HepG2 (cell line): ENCODE measurements at regions not wholly inside any gene's neighbourhood (a gene's known extent, or its start where the extent isn't known, plus 50 kb on each side); places are given as distances from the start of the nearest gene placed in this dataset.

Experiments
- ATAC-seq: fragments of 200-7000 bp; cut with Tn5 transposase; 3 replicates; pipeline ENCODE4 v1.9.1; 2020; ENCODE audit warnings: mild to moderate bottlenecking, moderate library complexity
- BruUV-seq: library from RNA; stranded (reverse); fragments of 400-500 nt; replicated peaks from 2 replicates; lab custom pipeline; 2021; lab: Mats Ljungman, UMichigan
- CTCF ChIA-PET: fragments of 300-600 bp; formaldehyde crosslinking; extraction: SDS; loops from one replicate; lab custom pipeline; 2021; ENCODE audit warnings: low total read pairs, inconsistent platforms, low intra/inter-chr PET ratio; lab: Yijun Ruan, JAX
- POLR2A ChIA-PET: fragments of 350-600 bp; sonication (Branson Sonifier 250); formaldehyde crosslinking; loops from one replicate; lab custom pipeline; 2020; ENCODE audit warnings: antibody characterized with exemption, inconsistent platforms; lab: Yijun Ruan, JAX
- DNase-seq: peaks from one replicate; pipeline ENCODE4 v3.0.0-alpha.2; 2015; ENCODE audit warnings: low spot score
- FAIRE-seq: peaks from 3 replicates; lab custom pipeline; 2011; peaks lifted over from hg19 to GRCh38; lab: Jason Lieb, UNC
- H2AFZ ChIP-seq: one replicate; pipeline ENCODE4 v1.6.1; 2011; ENCODE audit warnings: low read length, inconsistent platforms
- H3K27ac ChIP-seq: fragments of 300-600 bp; 3 replicates; pipeline ENCODE4 v1.8.0; 2011; ENCODE audit warnings: mixed run types, mild to moderate bottlenecking, mixed read lengths, low read length, inconsistent platforms; ENCODE audit not compliant: insufficient read depth; ENCODE audit errors: extremely low read length
- H3K27me3 ChIP-seq, 2 experiments: fragments of 200-600 bp in 1 of 2; 2 replicates in 1 of 2; 3 replicates in 1 of 2; pipeline versions ENCODE4 v1.6.0 to v1.8.0; 2011; ENCODE audit warnings: low read length in 2 of 2, mild to moderate bottlenecking in 2 of 2, moderate library complexity in 2 of 2, inconsistent platforms in 1 of 2; ENCODE audit not compliant: insufficient read depth in 2 of 2, control insufficient read depth in 1 of 2
- H3K36me3 ChIP-seq, 2 experiments: fragments of 200-600 bp in 1 of 2; replicated peaks in 1 of 2; 2 replicates in 1 of 2; 3 replicates in 1 of 2; pipeline versions ENCODE4 v1.5.1 to v1.8.0; 2011; ENCODE audit warnings: low read length in 2 of 2, inconsistent platforms in 1 of 2; ENCODE audit not compliant: insufficient read depth in 2 of 2, control insufficient read depth in 1 of 2
- H3K4me1 ChIP-seq: 2 replicates; pipeline ENCODE4 v1.5.1; 2012; ENCODE audit warnings: low read length, inconsistent platforms; ENCODE audit not compliant: insufficient read depth
- H3K4me2 ChIP-seq: 2 replicates; pipeline ENCODE4 v1.6.0; 2011; ENCODE audit warnings: low read depth, low read length, inconsistent platforms
- H3K4me3 ChIP-seq, 3 experiments: fragments of 200-600 bp in 1 of 3; sonication (generic), shearing (Covaris generic) in 1 of 3; replicated peaks in 1 of 3; 2 replicates each; pipeline ENCODE4 v1.5.1; 2011 to 2016; ENCODE audit warnings: low read length in 3 of 3, inconsistent platforms in 2 of 3, low read depth in 2 of 3, mild to moderate bottlenecking in 2 of 3, control low read depth in 1 of 3, mixed read lengths in 1 of 3; ENCODE audit not compliant: insufficient read depth in 1 of 3
- H3K79me2 ChIP-seq: one replicate; pipeline ENCODE4 v1.6.1; 2011; ENCODE audit warnings: low read length, inconsistent platforms; ENCODE audit not compliant: insufficient read depth
- H3K9ac ChIP-seq: 2 replicates; pipeline ENCODE4 v1.6.0; 2011; ENCODE audit warnings: mild to moderate bottlenecking, low read depth, low read length, inconsistent platforms; ENCODE audit not compliant: insufficient read depth
- H3K9me3 ChIP-seq: 2 replicates; pipeline ENCODE4 v1.5.1; 2012; ENCODE audit warnings: mild to moderate bottlenecking, low read length
- H4K20me1 ChIP-seq: 2 replicates; pipeline ENCODE4 v1.6.0; 2011; ENCODE audit warnings: inconsistent platforms, mild to moderate bottlenecking, low read length, moderate library complexity; ENCODE audit not compliant: insufficient read depth
- ARID2 ChIP-seq: sonication (generic); formaldehyde crosslinking; IDR thresholded peaks from 2 replicates; pipeline ENCODE4 v1.8.1; 2022; ENCODE audit warnings: mild to moderate bottlenecking, missing genetic modification reagents, borderline replicate concordance
- BCL6 ChIP-seq: IDR thresholded peaks from 2 replicates; pipeline ENCODE4 v1.6.1; 2016; ENCODE audit warnings: missing genetic modification reagents, missing compliant biosample characterization
- CREB1 ChIP-seq, 2 experiments: fragments of 450-650 bp in 1 of 2; IDR thresholded peaks; 2 replicates each; pipeline ENCODE4 v1.6.1; 2016 to 2017; ENCODE audit warnings: control low read depth in 1 of 2, mild to moderate bottlenecking in 1 of 2, missing compliant biosample characterization in 1 of 2, missing genetic modification characterization in 1 of 2
- EEA1 ChIP-seq: sonication (generic); formaldehyde crosslinking; IDR thresholded peaks from 2 replicates; pipeline ENCODE4 v1.5.1; 2020; ENCODE audit warnings: mild to moderate bottlenecking, missing genetic modification reagents, borderline replicate concordance
- FOXM1 ChIP-seq: sonication (generic); formaldehyde crosslinking; IDR thresholded peaks from 2 replicates; pipeline ENCODE4 v1.5.0; 2020; ENCODE audit warnings: missing genetic modification reagents
- SCMH1 ChIP-seq: sonication (generic); formaldehyde crosslinking; IDR thresholded peaks from 2 replicates; pipeline ENCODE4 v1.9.0; 2021; ENCODE audit warnings: missing genetic modification reagents, mild to moderate bottlenecking, borderline replicate concordance
- ZNF570 ChIP-seq: sonication (generic); formaldehyde crosslinking; IDR thresholded peaks from 2 replicates; pipeline ENCODE4 v1.4.0; 2020; ENCODE audit warnings: mild to moderate bottlenecking, missing genetic modification reagents, borderline replicate concordance
- WGBS: methylation state at CpG from one replicate; pipeline ENCODE4 v1.1.6; 2017; ENCODE audit warnings: low lambda C conversion rate; 5-methylcytosine and 5-hydroxymethylcytosine counted together
- in situ Hi-C: cut with HindIII; loops from 2 replicates; pipeline ENCODE4 v1.10.0; 2017; ENCODE audit warnings: low pct_unique_long_range_greater_than_20kb; ENCODE audit not compliant: extremely low pct_ligation_motif_present
- intact Hi-C: fragments of 100-400 bp; cut with micrococcal nuclease; formaldehyde crosslinking; loops from one replicate; pipeline ENCODE4 v1.10.0; 2022; ENCODE audit not compliant: unreplicated experiment
- TF ChIP-seq, protein P1 (sequence below): IDR thresholded peaks from 2 replicates; pipeline ENCODE4 v1.6.1; 2012; ENCODE audit warnings: low read length, improper control_type of control experiment

DNA sequence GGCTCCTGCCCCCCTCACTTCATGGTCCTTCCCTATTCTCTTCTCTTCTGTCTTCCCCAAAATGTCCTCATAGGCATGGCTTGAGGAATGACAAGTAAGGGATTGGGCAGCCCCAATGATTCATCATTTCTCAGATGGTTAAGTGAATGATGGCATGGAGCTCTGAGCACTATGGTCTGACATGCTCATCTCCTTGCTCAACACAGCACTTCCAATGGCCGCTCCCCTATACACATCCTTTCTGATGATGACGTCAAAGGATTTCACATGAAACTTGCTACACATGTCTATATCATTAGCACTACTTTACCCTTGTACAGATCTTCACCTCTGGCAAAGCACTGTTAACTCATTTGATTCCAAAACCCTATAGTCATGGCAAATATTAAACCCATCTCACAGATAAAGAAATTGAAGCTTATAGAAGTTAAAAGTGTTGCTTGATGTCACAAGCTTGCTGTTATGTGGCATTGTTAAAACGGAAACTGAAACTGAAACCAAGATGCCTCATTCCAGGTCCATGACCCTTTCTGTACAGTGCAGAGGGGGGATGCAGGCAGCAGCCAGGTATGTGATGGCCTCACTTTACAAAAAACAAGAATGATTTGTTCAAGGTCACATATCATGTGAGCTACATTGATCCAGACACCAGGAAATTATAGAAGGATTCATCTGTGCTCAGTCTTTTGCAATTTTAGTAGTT is 90.0 kb upstream of the PLXNA4 start:
- DNase-seq (no peak), FAIRE-seq (no peak), ATAC-seq (no peak)
- Histone ChIP-seq H3K79me2 (no peaks in the 10 kb centered on the region), H3K27ac (no peak overlapping the region), H3K4me1 (no peaks in the 10 kb centered on the region), H2AFZ (no peak overlapping the region), H3K4me3 (no peak overlapping the region), H4K20me1 (no peaks in the 10 kb centered on the region), H3K4me2 (peak overlapping the region; percentile 9; the same call in 1 of the 2 replicates), H3K27me3 (no peaks in the 10 kb centered on the region), H3K9ac (no peak overlapping the region), H3K36me3 (no peaks in the 10 kb centered on the region), H3K9me3 (no peaks in the 10 kb centered on the region)
- BruUV-seq = no TSS peak
- in situ Hi-C loops = no loop called here
- WGBS = 8% methylated on average over 3 of the region's 3 CpGs
- intact Hi-C loops = no loop called here
- TF ChIP-seq, protein P1, sequence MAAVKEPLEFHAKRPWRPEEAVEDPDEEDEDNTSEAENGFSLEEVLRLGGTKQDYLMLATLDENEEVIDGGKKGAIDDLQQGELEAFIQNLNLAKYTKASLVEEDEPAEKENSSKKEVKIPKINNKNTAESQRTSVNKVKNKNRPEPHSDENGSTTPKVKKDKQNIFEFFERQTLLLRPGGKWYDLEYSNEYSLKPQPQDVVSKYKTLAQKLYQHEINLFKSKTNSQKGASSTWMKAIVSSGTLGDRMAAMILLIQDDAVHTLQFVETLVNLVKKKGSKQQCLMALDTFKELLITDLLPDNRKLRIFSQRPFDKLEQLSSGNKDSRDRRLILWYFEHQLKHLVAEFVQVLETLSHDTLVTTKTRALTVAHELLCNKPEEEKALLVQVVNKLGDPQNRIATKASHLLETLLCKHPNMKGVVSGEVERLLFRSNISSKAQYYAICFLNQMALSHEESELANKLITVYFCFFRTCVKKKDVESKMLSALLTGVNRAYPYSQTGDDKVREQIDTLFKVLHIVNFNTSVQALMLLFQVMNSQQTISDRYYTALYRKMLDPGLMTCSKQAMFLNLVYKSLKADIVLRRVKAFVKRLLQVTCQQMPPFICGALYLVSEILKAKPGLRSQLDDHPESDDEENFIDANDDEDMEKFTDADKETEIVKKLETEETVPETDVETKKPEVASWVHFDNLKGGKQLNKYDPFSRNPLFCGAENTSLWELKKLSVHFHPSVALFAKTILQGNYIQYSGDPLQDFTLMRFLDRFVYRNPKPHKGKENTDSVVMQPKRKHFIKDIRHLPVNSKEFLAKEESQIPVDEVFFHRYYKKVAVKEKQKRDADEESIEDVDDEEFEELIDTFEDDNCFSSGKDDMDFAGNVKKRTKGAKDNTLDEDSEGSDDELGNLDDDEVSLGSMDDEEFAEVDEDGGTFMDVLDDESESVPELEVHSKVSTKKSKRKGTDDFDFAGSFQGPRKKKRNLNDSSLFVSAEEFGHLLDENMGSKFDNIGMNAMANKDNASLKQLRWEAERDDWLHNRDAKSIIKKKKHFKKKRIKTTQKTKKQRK = no peak
- TF ChIP-seq CREB1 (IDR thresholded peaks at IDR 0.05) (peak; percentile 81), CREB1 (CRISPR knock-in tag; IDR thresholded peaks at IDR 0.05) (no peak), ZNF570 (CRISPR knock-in tag) (no peak), SCMH1 (CRISPR knock-in tag) (no peak), BCL6 (CRISPR knock-in tag) (no peak), FOXM1 (no peak), EEA1 (CRISPR knock-in tag) (no peak), ARID2 (CRISPR knock-in tag) (no peak)
- POLR2A ChIA-PET = no interaction called here
- CTCF ChIA-PET = no interaction called here
